ENCODE measurements at regions not wholly inside any gene's neighbourhood (a gene's known extent, or its start where the extent isn't known, plus 50 kb on each side); places are given as distances from the start of the nearest gene placed in this dataset.
"Not testable (repeated sequence)": the region's sequence is repeated elsewhere in the genome, so short reads cannot be mapped to it uniquely, and the experiment has no call there.

DNA sequence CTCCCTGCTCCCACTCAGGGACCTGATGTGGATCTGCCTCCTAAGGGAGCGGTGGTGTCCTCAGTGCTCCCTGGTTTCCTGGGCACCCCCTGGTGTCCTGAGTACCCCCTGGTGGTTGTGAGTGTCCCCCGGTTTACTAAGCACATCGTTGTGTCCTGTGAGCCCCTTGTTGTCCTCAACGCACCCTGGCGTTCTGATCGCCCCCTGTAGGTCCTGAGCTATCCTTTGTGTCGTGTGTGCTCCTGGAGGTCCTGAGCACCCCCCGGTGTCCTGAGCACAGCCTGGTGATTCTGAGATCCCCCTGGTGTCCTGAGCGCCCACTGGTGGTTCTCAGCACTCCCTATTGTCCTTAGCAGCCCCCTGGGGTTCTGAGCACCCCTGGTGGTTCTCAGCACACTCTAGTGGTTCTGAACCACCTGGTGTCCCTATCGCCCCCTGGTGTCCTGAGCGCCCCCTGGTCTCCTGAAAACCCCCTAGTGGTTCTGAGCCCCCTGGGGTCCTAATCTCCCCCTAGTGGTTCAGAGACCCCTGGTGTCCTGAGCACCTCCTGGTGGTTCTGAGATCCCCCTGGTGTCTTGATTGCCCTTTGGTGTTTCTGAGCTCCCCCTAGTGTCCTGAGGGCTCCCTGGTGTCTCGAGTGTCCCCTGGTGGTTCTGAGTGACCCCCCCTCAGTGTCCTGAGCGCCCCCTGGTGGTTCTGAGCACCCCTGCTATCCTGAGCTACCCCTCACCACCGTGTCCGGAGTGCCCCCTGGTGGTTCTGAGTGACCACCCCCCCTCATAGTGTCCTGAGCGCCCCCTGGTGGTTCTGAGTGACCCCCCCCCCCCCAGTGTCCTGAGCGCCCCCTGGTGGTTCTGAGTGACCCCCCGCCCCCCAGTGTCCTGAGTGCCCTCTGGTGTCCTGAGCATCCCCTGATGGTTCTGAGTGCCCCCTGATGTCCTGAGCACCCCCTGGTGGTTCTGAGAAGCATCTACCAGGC is 615.1 kb downstream of the TMEM121 start:
- peak; percentile 22 for DNase-seq (ENCODE audit: low read depth)

DNA sequence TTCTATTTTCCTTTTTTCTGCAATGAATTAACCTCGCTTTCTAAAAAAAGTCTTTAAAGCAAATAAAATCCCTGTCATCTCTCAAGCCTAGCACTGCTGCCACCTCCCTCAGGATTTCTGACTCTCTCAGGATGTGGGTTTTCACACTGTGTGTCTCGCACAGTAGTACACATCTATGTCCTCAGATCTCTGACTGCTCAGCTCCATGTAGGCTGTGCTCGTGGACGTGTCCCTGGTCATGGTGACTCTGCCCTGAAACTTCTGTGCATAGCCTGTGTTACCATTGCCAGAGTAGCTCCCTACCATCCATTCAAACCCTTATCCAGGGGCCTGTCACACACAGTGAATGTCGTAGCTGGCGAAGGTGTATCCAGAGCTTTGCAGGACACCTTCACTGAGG is 619.3 kb downstream of the TMEM121 start:
- DNase-seq (ENCODE audit: low read depth), result not testable (repeated sequence)

DNA sequence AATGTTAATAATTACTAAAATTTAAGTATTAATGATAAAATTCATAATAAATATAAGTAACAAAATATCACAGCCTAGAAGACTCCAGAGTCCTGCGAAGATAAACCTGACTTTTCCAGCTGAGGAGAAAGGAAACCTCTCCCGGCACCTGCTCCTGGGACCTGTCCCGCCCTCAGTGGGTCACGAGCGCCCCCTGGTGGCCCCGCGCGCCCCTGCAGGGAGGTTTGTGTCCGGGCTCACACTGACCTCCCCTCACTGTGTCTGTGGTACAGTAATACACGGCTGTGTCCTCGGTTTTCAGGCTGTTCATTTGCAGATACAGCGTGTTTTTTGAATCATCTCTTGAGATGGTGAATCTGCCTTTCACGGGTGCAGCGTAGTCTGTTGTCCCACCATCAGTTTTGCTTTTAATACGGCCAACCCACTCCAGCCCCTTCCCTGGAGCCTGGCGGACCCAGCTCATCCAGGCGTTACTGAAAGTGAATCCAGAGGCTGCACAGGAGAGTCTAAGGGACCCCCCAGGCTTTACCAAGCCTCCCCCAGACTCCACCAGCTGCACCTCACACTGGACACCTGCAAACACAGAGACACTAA is 627.1 kb downstream of the TMEM121 start:
- DNase-seq (ENCODE audit: low read depth), result peak; percentile 85

DNA sequence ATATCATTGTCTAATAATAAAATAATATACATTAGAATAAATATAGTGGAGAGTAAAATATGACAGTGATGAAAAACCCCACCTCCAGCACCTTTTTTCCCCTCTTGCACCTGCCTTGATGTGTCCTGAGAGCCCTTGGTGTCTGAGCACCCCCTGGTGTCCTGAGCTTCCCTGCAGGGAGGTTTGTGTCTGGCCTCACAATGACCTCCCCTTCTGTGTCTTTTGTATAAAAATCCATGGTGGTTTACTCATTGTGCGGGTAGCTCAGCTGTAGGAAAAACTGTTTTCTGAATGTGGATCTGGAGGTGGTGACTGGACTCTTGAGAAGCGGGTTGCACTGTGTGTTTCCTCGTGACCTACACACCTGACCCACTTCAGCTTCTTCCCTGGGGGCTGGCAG is 636.9 kb downstream of the TMEM121 start:
- DNase-seq (ENCODE audit: low read depth), result no peak

DNA sequence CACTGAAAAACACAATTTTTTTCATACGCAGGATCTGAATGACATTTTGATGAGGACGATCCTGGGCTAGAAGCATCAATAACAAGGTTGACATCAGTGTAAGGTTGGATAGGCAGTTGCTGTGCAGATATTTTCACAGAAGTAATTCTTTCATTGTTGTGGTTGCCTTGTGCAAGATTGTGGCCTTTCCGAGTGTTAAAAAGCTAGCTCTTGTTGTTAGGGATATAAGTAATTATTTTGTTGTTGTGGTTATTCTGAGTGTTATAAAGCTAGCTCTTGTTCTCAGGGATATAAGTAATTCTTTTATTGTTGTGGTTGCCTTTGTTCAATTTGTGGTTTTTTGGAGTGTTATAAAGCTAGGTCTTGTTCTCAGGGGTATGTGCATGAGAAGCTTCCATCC is 637.4 kb downstream of the TMEM121 start:
- not testable (repeated sequence) for DNase-seq (ENCODE audit: low read depth)

DNA sequence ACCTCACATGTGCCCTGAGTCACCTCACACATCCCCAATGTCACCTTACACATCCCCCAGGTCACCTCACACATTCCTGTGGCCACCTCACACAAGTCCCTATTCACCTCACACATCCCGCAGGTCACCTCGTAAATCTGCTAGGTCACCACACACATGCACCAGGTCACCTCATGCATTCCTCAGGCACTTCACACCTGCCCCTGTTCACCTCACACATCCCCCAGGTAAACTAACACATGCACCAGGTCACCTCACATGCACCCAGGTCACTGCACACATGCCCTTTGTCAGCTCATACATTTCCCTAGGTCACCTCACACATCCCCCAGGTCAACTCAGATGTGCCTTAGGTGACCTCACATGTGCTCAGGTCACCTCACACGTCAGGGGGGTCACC is 639.8 kb downstream of the TMEM121 start:
- no peak for DNase-seq (ENCODE audit: low read depth)

DNA sequence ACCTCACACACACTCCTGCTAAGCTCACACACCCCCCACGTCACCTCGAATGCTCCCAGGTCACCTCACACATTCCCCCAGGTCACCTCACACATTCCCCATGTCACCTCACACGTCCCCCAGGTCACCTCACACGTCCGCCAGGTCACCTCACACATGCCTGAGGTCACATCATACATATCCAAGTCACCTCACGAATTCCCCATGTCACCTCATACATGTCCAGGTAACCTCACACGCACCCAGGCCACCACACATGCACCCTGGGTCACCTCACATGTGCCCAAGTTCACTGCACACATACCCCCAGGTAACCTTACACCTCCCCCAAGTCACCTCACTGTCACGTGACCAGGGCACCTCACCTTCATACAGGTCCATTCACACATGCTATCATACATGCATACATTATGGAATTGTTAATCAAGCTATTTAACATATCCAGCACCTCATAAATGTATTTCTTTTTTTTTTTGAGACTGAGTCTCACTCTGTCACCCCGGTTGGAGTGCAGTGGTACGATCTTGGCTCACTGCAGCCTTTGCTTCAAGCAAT is 640.3 kb downstream of the TMEM121 start:
- no peak for DNase-seq (ENCODE audit: low read depth)

DNA sequence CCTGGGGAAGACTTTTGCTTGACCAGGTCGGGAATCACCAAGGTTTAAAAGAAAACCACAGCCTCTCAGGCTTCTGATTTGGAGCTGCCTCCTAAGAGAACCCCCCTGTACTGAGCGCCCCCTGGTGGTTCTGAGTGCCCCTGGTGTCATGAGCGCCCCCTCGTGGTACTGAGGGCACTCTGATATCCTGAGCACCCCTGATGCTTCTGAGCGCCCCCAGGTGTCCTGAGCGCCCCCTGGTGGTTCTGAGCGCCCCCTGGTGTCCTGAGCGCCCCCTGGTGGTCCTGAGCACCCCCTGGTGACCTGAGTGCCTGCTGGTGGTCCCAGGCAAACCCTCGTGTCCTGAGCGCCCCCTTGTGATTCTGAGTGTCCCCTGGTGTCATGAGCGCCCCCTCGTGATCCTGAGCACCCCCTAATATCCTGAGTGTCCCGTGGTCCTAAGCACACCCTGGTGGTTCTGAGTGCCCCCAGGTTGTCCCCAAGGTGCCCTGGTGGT is 643.8 kb downstream of the TMEM121 start:
- peak; percentile 54 for DNase-seq (ENCODE audit: low read depth)

DNA sequence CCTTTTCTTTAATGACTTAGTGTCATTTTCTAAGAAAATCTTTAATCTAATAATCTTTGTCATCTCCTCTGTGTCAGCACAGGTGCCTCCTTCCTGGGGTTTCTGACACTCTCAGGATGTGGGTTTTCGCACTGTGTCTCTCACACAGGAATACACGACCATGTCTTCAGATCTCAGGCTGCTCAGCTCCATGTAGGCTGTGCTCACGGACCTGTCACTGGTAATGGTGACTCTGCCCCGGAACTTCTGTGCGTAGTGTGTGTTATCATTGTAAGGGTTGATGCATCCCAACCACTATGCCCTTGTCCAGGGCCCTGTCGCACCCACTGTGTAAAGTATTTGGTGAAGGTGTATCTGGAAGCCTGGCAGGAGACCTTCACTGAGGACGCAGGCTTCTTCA is 647.8 kb downstream of the TMEM121 start:
- DNase-seq (ENCODE audit: low read depth), result no peak

DNA sequence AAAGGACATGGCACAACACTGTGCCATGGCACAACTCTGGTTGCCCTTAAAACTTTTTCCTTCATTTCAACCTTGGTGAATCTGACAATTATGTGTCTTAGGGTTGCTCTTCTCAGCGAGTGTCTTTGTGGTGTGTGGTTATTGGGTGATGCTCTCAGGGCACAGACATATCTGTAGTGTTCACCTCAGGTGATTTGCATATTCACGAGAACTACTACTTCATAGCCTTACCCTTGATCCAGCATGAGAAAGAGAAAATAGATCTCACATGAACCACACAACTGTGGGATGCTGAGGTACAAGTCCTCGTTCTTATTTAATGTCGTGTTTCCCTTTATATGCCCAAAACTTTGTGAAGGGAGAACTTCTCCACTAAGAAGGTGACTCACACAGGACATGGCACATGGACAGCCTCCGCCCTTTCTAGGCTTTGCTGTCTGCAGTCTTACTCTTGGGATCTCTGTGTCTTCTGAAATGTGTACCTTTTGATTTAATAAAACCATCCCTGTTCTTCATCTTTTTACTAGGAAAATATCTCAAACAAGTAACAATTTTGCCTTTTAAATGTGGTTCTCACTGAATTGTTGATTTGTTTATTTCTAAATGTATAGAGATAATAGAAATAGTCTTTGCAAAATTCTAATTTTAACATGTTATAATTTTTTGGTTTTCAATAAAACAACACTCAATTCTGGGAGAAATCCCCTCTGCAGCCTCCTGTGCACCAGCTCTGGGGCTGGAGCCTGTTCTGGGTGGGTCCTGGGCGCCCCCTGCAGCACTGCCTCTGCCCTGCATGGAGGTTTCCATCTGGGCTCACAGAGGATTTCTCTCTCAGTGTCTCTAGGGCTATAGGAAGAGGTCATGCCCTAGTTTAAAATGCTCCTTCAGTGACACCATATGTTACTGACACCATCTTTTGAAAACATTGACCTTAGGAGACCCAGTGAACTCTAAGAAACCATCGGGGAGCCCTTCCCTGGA is 651.2 kb downstream of the TMEM121 start:
- DNase-seq (ENCODE audit: low read depth), result not testable (repeated sequence)

DNA sequence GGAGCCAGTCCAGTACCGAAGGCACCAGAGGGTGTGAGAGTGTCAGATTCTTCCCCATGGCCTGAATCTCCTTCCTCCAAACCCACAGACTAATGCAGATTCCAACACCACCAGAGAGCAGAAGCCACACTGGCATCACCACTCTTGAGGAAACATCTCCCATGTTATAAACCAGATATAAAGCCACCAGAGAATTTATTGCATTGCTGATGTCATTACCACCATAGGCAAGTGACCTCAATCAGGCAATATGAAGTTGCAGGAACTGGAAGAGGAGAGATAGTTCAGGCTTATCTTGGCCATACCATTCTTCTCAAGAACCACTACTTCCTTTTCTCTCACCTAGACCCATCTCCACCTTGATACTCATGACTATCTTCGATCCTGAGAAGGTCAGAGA is 653.4 kb downstream of the TMEM121 start:
- DNase-seq (ENCODE audit: low read depth), result no peak

DNA sequence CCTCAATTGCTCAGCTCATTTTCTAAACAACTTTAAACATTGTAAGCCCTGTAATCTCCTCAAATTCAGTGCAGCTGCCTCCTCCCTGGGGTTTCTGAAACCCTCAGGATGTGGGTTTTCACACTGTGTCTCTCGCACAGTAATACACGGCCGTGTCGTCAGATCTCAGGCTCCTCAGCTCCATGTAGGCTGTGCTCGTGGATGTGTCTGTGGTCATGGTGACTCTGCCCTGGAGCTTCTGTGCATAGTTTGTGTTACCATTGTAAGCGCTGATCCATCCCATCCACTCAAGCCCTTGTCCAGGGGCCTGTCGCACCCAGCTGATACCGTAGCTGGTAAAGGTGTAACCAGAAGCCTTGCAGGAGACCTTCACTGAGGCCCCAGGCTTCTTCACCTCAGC is 658.4 kb downstream of the TMEM121 start:
- peak; percentile 15 for DNase-seq (ENCODE audit: low read depth)

DNA sequence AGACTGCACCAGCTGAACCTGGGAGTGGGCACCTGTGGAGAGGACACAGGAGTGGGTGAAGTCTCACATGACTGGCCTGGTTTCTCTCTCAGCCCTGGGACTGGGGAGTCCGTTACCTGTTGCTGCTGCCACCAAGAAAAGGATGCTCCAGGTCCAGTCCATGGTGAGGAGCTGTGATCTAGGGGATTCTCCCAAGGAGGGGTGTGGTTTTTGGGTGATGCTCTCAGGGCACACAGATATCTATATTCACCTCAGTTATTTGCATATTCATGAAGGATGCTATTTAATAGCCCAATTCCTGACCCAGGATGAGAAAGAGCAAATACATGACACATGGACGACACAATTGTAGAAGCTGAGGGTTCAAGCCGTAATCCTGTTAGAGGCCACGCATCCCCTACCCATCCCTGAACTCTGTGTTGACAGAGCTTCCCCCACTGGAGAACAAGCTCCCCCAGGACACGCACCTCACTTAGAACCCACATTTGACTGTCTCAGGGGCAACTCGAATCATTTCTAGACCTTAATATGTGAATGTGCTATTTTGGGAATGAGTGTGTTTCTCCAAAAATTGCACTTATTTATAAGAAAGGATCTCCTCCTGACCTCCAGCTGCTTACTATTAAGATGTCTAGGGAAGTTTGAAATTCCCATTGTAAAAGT is 658.9 kb downstream of the TMEM121 start:
- DNase-seq (ENCODE audit: low read depth), result not testable (repeated sequence)

DNA sequence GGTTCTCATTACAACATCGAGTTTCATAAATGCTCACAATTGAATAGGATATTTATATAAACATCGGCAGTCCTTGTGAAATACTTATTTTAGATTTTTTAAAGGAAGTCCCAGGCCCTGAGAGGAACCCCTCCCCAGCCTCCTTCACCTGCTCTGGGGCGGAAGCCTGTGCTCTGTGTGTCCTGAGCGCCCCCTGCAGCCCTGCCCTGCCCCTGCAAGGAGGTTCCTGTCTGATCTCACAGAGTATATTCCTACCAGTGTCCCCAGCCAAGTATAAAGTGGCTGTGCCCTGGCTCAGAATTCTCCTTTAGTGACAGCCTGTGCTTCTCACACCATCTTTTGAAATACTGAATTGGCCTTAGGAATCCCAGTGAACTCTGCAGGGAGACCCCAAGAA is 659.5 kb downstream of the TMEM121 start:
- peak; percentile 20 for DNase-seq (ENCODE audit: low read depth)

DNA sequence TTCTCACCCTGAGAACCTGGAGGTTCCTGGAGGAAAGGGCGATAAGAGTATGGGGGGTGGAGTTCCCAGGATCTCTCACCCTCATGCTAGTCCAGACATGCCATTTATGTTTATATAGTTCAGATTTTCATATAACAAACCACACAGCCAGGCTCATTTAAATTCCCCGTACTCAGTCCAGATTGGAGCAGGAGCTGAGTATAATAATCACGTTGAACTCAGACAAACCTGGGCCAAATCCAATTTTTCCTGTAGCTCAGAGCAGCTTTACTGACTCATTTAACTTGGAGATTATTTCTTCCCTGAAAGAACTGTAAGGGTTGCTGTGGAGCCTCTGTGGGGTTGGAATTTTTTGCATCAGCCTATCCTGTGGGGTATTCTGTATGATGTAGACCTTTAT is 660.8 kb downstream of the TMEM121 start:
- no peak for DNase-seq (ENCODE audit: low read depth)

DNA sequence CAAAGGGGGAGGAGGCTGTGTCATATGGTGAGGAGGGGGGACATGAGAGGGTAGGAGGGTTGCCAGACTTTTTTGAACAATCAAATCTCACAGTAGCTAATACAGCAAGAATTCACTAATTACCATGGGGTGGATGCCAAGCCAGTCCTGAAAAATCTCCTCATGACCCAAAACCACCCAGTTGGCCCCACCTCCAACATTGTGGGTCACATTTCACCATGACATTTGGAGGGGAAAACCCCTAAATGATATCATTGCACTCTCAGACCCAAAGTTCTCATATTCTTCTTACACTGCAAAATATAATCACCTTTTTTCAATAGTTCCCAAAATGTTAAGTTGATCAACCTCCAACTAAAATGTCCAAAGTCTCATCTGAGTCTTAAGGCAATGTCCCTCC is 666.3 kb downstream of the TMEM121 start:
- not testable (repeated sequence) for DNase-seq (ENCODE audit: low read depth)

DNA sequence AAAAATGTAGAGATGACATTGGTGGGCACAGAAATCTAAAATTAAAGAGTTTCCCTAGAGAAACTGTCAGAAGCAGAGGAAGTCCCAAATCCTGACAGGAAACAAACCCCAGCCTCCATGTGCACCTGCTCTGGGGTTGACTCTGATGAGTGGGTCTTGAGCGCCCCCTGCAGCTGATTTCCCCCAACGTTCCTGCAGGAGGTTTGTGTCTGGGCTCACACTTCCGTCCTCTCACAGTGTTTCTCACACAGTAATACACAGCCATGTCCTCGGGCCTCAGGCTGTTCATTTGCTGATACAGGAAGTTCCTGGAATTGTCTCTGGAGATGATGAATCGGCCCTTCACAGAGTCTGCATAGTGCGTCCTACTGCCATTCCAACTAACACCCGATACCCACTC is 670.1 kb downstream of the TMEM121 start:
- peak; percentile 25 for DNase-seq (ENCODE audit: low read depth)

DNA sequence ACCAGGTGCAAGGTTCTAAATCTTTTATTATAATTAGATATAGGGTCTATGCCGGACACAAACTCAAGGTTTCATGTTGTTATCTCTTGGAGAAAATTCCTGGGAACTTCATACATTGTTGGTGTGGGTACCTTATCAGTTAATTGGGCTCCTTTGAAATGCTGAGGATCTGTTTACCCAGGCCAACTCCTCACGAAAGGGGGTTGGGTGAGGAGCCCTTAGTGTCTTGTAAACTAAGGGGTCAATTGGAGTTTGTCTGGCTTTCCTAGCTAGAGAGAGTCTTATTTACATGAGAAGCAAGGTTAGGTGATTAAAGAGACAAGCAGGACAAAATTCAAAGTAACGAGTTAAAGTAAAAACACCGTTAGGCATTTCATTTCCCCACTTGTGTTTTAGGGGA is 670.9 kb downstream of the TMEM121 start:
- not testable (repeated sequence) for DNase-seq (ENCODE audit: low read depth)

DNA sequence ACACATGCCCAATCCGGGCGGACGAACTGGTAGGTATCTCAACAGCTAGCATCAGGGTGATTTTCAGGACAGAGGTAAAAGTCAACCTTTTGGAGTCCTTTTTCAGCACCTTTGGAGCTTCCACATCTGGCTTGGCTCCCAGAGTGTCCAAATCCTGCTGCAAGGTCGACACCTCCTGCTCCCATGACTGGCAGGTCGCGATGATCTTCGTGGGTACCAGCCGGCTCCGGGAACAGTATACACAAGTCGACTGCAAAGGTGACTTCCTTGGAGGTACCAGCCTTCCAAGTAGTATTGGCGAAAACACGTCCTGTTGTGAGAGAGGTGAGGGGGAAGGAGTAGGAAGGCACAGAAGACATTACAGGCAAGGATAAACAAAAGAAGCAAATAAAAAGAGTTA is 672.7 kb downstream of the TMEM121 start:
- DNase-seq (ENCODE audit: low read depth), result no peak

DNA sequence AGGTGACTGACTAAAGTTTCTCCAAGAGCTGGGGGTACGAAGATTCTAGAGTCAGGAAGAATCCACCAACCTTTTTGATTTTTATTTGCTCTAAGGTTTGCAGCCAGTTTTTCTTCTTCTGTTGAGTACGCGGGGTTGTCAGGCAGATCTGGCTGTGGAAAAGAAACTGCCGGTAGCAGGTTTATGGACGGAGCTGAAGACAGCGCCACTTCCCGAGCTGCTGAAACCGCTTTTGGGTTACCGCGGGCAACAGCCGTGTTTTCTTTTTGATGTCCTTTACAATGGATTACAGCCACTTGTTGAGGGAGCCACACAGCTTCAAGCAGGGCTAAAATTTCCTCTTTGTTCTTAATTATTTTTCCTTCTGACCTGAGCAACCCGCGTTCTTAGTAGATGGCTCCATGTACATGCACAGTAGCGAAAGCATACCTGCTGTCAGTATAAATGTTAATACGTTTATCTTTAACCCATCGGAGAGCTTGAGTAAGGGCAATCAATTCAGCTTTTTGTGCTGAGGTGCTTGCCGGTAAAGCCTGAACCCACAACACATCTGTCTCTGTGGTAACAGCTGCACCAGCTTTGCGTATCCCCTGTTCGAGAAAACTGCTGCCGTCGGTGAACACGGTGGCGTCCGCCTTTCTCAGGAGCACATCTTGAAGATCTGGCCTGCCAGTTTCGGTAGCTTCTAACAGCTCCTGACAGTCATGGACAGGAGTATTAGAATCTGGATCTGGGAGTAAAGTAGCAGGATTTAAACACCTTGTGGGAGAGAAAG is 674.3 kb downstream of the TMEM121 start:
- no peak for DNase-seq (ENCODE audit: low read depth)

All from stimulated activated CD8-positive, alpha-beta memory T cell treated with anti-CD3 and anti-CD28 coated beads, Interleukin-15, amount 100 ng/mL, for 24 hours (primary cell).